K562 (cell line): ENCODE measurements at regions not wholly inside any gene's neighbourhood (a gene's known extent, or its start where the extent isn't known, plus 50 kb on each side); places are given as distances from the start of the nearest gene placed in this dataset.

Source experiments
- ATAC-seq: fragments of 200-7000 bp; cut with Tn5 transposase; 3 replicates; pipeline ENCODE4 v1.9.1; 2020; ENCODE audit warnings: moderate library complexity
- BruUV-seq: library from RNA; stranded (reverse); fragments of 400-500 nt; replicated peaks from 2 replicates; lab custom pipeline; 2021; lab: Mats Ljungman, UMichigan
- CTCF ChIA-PET: fragments of 300-600 bp; formaldehyde crosslinking; extraction: SDS; loops from one replicate; lab custom pipeline; 2021; ENCODE audit warnings: low intra/inter-chr PET ratio; lab: Yijun Ruan, JAX
- POLR2A ChIA-PET: fragments of 300-600, 350-650 bp; sonication (Branson Sonifier 250); formaldehyde crosslinking; extraction: SDS; loops from one replicate; lab custom pipeline; 2021; ENCODE audit warnings: antibody characterized with exemption, inconsistent platforms; lab: Yijun Ruan, JAX
- DNase-seq, 4 experiments: peaks; one replicate each; pipeline versions ENCODE4 v3.0.0 to v3.0.0-alpha.2; 2011 to 2018; ENCODE audit warnings: low spot score in 3 of 4, mixed read lengths in 3 of 4; ENCODE audit errors: extremely low read depth in 1 of 4
- FAIRE-seq: peaks from 2 replicates; lab custom pipeline; 2011; peaks lifted over from hg19 to GRCh38; lab: Jason Lieb, UNC
- H2AFZ ChIP-seq: 2 replicates; pipeline ENCODE4 v1.6.0; 2011; ENCODE audit warnings: low read depth, low read length, control low read depth, inconsistent platforms
- H3K27ac ChIP-seq: fragments of 200-600 bp; 3 replicates; pipeline ENCODE4 v1.8.0; 2011; ENCODE audit warnings: low read depth, mild to moderate bottlenecking, control low read depth, inconsistent platforms, low read length, moderate library complexity, mixed read lengths; ENCODE audit errors: extremely low read depth
- H3K27me3 ChIP-seq, 2 experiments: fragments of 300-600 bp in 1 of 2; 2 replicates in 1 of 2; 3 replicates in 1 of 2; pipeline versions ENCODE4 v1.6.0 to v1.8.0; 2011; ENCODE audit warnings: inconsistent platforms in 2 of 2, low read length in 2 of 2, mild to moderate bottlenecking in 1 of 2, mixed read lengths in 1 of 2, moderate library complexity in 1 of 2; ENCODE audit not compliant: control insufficient read depth in 2 of 2, insufficient read depth in 2 of 2
- H3K36me3 ChIP-seq: fragments of 300-600 bp; 3 replicates; pipeline ENCODE4 v1.8.0; 2011; ENCODE audit warnings: mild to moderate bottlenecking, low read length, inconsistent platforms; ENCODE audit not compliant: control insufficient read depth, insufficient read depth
- H3K4me1 ChIP-seq, 2 experiments: fragments of 200-600 bp in 1 of 2; replicated peaks in 1 of 2; 2 replicates in 1 of 2; 3 replicates in 1 of 2; pipeline versions ENCODE4 v1.5.1 to v1.8.0; 2011; ENCODE audit warnings: inconsistent platforms in 2 of 2, low read length in 2 of 2, mild to moderate bottlenecking in 1 of 2, mixed read lengths in 1 of 2, moderate library complexity in 1 of 2; ENCODE audit not compliant: control insufficient read depth in 2 of 2, insufficient read depth in 2 of 2
- H3K4me2 ChIP-seq: 2 replicates; pipeline ENCODE4 v1.6.1; 2011; ENCODE audit warnings: low read length, control low read depth, inconsistent platforms, mixed read lengths; ENCODE audit not compliant: insufficient read depth
- H3K4me3 ChIP-seq: fragments of 200-600 bp; sonication (generic), shearing (Covaris generic); 2 replicates; pipeline ENCODE4 v1.5.1; 2016; ENCODE audit warnings: control low read depth, inconsistent platforms
- H3K79me2 ChIP-seq: fragments of 200-600 bp; 3 replicates; pipeline ENCODE4 v1.8.0; 2011; ENCODE audit warnings: low read length, inconsistent platforms; ENCODE audit not compliant: control insufficient read depth, insufficient read depth
- H3K9ac ChIP-seq, 2 experiments: 2 replicates each; pipeline versions ENCODE4 v1.6.0 to v1.6.1; 2011; ENCODE audit warnings: low read depth in 2 of 2, low read length in 2 of 2, control low read depth in 1 of 2, inconsistent platforms in 1 of 2, mild to moderate bottlenecking in 1 of 2, mixed read lengths in 1 of 2; ENCODE audit not compliant: insufficient read depth in 1 of 2
- H3K9me1 ChIP-seq: one replicate; pipeline ENCODE4 v1.6.0; 2011; ENCODE audit warnings: inconsistent platforms, mild to moderate bottlenecking, low read length, moderate library complexity; ENCODE audit not compliant: control insufficient read depth, insufficient read depth
- H3K9me3 ChIP-seq: replicated peaks from 2 replicates; pipeline ENCODE4 v1.5.1; 2011; ENCODE audit warnings: low read depth, low read length, inconsistent platforms; ENCODE audit not compliant: control insufficient read depth, insufficient read depth
- H4K20me1 ChIP-seq: replicated peaks from 2 replicates; pipeline ENCODE4 v1.6.1; 2011; ENCODE audit warnings: low read length, inconsistent platforms, mixed read lengths; ENCODE audit not compliant: control insufficient read depth, insufficient read depth
- GTF2F1 ChIP-seq: IDR thresholded peaks from 2 replicates; pipeline ENCODE4 v1.6.1; 2011; ENCODE audit warnings: low read depth, low read length, improper control_type of control experiment
- HOXB6 ChIP-seq: fragments of 250-450 bp; sonication (Bioruptor Pico); IDR thresholded peaks from 2 replicates; pipeline ENCODE4 v1.5.1; 2022; ENCODE audit warnings: mild to moderate bottlenecking, borderline replicate concordance
- KHSRP ChIP-seq: fragments of 450-650 bp; IDR thresholded peaks from 2 replicates; pipeline ENCODE4 v1.6.1; 2017
- SMARCA4 ChIP-seq: fragments of 450-650 bp; IDR thresholded peaks from 2 replicates; pipeline ENCODE4 v1.6.1; 2016
- XRCC5 ChIP-seq: fragments of 200-400 bp; formaldehyde crosslinking; IDR thresholded peaks from 2 replicates; pipeline ENCODE4 v1.6.1; 2017; ENCODE audit warnings: low read depth, mild to moderate bottlenecking, low read length
- ZNF134 ChIP-seq: fragments of 250-450 bp; sonication (Bioruptor Pico); conservative IDR thresholded peaks from 2 replicates; pipeline ENCODE4 v1.4.0; 2020
- ZNF253 ChIP-seq: fragments of 250-450 bp; sonication (Bioruptor Pico); conservative IDR thresholded peaks from 2 replicates; pipeline ENCODE4 v1.6.1; 2021; ENCODE audit warnings: mild to moderate bottlenecking
- ZNF431 ChIP-seq: sonication (generic); formaldehyde crosslinking; IDR thresholded peaks from 2 replicates; pipeline ENCODE4 v1.8.0; 2022; ENCODE audit warnings: mild to moderate bottlenecking, missing genetic modification reagents
- ZNF780A ChIP-seq: fragments of 250-450 bp; sonication (Bioruptor Pico); IDR thresholded peaks from 2 replicates; pipeline ENCODE4 v1.5.0; 2021; ENCODE audit warnings: mild to moderate bottlenecking
- ZSCAN29 ChIP-seq: fragments of 450-650 bp; IDR thresholded peaks from 2 replicates; pipeline ENCODE4 v1.6.1; 2017
- WGBS: fragments of 100-300 bp; shearing (Covaris generic); methylation state at CpG from one replicate; pipeline ENCODE4 v1.1.6; 2016; ENCODE audit warnings: low coverage, mixed read lengths; ENCODE audit not compliant: insufficient coverage; ENCODE audit errors: missing lambda C conversion rate; 5-methylcytosine and 5-hydroxymethylcytosine counted together
- in situ Hi-C: fragments of 300-500 bp; cut with MboI; formaldehyde crosslinking; loops from 4 replicates; pipeline ENCODE4 v1.15.0; 2018; ENCODE audit warnings: inconsistent platforms, mixed read lengths
- intact Hi-C: fragments of 100-400 bp; cut with micrococcal nuclease; formaldehyde crosslinking; loops from 2 replicates; pipeline ENCODE4 v1.14.2; 2022
- TF ChIP-seq, protein P1 (sequence below): fragments of 250-450 bp; sonication (Bioruptor Pico); IDR thresholded peaks from 2 replicates; pipeline ENCODE4 v1.4.0; 2020
- TF ChIP-seq, protein P2 (sequence below): fragments of 250-450 bp; sonication (Bioruptor Pico); IDR thresholded peaks from 2 replicates; pipeline ENCODE4 v1.8.0; 2022; ENCODE audit warnings: inconsistent platforms, mild to moderate bottlenecking, moderate library complexity, borderline replicate concordance
- TF ChIP-seq, protein P3 (sequence below), 3 experiments: fragments of 200-800 bp in 1 of 3; sonication (Bioruptor generic) in 1 of 3; sonication (generic) in 1 of 3; formaldehyde crosslinking in 1 of 3; IDR thresholded peaks; 2 replicates each; pipeline versions ENCODE4 v1.6.1 to v1.8.0; 2016 to 2022; ENCODE audit warnings: mild to moderate bottlenecking in 2 of 3, missing compliant biosample characterization in 2 of 3, missing genetic modification characterization in 2 of 3, missing genetic modification reagents in 1 of 3

DNA sequence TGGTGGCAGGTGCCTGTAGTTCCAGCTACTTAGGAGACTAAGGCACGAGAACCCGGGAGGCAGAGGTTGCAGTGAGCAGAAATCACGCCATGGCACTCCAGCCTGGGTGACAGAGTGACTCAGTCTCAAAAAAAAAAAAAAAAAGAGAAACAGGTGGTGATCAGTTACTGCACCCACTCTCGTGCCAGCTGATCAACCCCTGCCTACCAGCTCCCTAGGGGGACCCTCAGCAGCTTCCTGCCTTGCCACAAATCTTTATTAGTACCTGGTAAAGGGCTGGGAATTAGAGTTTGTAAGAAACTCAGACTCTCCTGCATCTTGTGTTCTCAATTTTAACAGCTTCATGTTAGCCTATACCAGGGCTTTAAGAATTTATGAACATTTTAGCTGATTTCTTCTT, 914.9 kb downstream of the EFNA5 start:
- TF ChIP-seq KHSRP (no peak), ZNF134 (CRISPR knock-in tag) (no peak), ZSCAN29 (no peak), XRCC5 (no peak), SMARCA4 (no peak), ZNF431 (no peak), ZNF253 (CRISPR knock-in tag) (no peak), HOXB6 (CRISPR knock-in tag) (no peak), GTF2F1 (no peak), ZNF780A (CRISPR knock-in tag) (no peak)
- TF ChIP-seq, protein P1, sequence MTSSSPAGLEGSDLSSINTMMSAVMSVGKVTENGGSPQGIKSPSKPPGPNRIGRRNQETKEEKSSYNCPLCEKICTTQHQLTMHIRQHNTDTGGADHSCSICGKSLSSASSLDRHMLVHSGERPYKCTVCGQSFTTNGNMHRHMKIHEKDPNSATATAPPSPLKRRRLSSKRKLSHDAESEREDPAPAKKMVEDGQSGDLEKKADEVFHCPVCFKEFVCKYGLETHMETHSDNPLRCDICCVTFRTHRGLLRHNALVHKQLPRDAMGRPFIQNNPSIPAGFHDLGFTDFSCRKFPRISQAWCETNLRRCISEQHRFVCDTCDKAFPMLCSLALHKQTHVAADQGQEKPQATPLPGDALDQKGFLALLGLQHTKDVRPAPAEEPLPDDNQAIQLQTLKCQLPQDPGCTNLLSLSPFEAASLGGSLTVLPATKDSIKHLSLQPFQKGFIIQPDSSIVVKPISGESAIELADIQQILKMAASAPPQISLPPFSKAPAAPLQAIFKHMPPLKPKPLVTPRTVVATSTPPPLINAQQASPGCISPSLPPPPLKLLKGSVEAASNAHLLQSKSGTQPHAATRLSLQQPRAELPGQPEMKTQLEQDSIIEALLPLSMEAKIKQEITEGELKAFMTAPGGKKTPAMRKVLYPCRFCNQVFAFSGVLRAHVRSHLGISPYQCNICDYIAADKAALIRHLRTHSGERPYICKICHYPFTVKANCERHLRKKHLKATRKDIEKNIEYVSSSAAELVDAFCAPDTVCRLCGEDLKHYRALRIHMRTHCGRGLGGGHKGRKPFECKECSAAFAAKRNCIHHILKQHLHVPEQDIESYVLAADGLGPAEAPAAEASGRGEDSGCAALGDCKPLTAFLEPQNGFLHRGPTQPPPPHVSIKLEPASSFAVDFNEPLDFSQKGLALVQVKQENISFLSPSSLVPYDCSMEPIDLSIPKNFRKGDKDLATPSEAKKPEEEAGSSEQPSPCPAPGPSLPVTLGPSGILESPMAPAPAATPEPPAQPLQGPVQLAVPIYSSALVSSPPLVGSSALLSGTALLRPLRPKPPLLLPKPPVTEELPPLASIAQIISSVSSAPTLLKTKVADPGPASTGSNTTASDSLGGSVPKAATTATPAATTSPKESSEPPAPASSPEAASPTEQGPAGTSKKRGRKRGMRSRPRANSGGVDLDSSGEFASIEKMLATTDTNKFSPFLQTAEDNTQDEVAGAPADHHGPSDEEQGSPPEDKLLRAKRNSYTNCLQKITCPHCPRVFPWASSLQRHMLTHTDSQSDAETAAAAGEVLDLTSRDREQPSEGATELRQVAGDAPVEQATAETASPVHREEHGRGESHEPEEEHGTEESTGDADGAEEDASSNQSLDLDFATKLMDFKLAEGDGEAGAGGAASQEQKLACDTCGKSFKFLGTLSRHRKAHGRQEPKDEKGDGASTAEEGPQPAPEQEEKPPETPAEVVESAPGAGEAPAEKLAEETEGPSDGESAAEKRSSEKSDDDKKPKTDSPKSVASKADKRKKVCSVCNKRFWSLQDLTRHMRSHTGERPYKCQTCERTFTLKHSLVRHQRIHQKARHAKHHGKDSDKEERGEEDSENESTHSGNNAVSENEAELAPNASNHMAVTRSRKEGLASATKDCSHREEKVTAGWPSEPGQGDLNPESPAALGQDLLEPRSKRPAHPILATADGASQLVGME (CRISPR knock-in tag): no peak
- TF ChIP-seq, protein P2, sequence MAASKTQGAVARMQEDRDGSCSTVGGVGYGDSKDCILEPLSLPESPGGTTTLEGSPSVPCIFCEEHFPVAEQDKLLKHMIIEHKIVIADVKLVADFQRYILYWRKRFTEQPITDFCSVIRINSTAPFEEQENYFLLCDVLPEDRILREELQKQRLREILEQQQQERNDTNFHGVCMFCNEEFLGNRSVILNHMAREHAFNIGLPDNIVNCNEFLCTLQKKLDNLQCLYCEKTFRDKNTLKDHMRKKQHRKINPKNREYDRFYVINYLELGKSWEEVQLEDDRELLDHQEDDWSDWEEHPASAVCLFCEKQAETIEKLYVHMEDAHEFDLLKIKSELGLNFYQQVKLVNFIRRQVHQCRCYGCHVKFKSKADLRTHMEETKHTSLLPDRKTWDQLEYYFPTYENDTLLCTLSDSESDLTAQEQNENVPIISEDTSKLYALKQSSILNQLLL (CRISPR knock-in tag): no peak
- TF ChIP-seq, protein P3, sequence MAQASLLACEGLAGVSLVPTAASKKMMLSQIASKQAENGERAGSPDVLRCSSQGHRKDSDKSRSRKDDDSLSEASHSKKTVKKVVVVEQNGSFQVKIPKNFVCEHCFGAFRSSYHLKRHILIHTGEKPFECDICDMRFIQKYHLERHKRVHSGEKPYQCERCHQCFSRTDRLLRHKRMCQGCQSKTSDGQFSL (CRISPR knock-in tag; IDR thresholded peaks at IDR 0.05): no peak
- TF ChIP-seq, protein P3 (tag; IDR thresholded peaks at IDR 0.05): no peak
- no peak for ATAC-seq

More for the DNA sequence above, 914.9 kb downstream of the EFNA5 start:
- Histone ChIP-seq H3K4me3 (no peak overlapping the region), H2AFZ (no peak overlapping the region), H3K9me3 (no peaks in the 10 kb centered on the region), H3K4me1 (no peaks in the 10 kb centered on the region), H3K9ac (no peak overlapping the region), H3K36me3 (no peaks in the 10 kb centered on the region), H3K27me3 (no peaks in the 10 kb centered on the region), H3K9me1 (no peaks in the 10 kb centered on the region), H3K4me2 (no peak overlapping the region), H3K27ac (no peak overlapping the region), H4K20me1 (no peaks in the 10 kb centered on the region), H3K79me2 (no peaks in the 10 kb centered on the region)
- ChIA-PET CTCF (no interaction called here), POLR2A (no interaction called here)
- DNase-seq (no peak), FAIRE-seq (no peak)
- in situ Hi-C loops: no loop called here
- intact Hi-C loops: no loop called here
- WGBS: 0% methylated on average over 3 of the region's 4 CpGs
- BruUV-seq: no TSS peak
